ENCODE measurements at regions not wholly inside any gene's neighbourhood (a gene's known extent, or its start where the extent isn't known, plus 50 kb on each side); places are given as distances from the start of the nearest gene placed in this dataset.

DNA sequence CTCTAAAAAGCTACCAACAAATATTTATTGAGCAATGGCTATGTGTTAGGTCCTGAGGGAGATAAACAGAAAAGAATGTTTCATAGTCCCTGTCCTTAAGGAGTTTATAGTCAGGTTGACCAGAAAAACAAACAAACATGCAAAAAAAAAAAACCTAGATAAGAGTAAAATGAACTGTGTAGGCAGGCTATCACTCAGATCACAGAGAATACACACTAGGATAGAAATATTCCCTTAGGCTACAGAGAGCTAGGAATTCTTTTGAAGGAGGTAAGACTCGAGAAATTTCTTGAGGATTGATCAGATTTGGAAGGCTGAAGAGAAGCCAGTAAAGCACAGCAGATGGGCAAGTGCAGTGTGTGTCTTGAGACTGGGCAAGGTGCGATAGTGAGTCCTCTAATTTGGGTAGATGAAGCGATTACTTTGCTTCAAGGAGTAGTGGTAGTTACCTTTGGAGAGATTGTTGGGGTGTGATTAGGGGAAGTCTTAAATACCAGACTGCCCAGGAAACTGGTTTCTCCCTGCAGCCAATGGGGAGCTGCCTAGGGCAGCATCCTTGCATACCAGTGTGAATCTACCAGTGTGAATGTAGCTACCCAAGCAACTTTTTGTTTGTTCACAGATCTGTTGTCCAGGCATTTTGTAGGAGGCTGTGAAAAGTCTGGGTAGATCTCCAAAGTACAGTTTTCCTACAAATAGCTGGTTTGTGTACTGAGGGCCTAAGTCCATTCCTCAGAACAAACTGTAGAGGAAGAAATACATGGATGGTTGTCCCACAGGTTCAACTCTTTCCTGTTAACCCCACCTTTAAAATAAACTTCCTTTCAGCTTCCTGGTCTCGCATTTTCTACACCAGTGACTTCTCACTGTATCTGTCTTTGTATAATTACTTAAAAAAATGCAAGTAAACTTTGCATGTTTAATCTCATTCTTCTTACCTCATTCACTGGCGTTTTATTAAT lies 314.1 kb downstream of the KLF5 start:
- in situ Hi-C loops (cut with MboI; ENCODE audit: low sequenced_read_pairs) = no loop called here

- in situ Hi-C loops (cut with MboI; ENCODE audit: low sequenced_read_pairs) = no loop called here
These were observed 311.3 kb downstream of the KLF5 start for GRCh38 chr13:73370066-73370465.

DNA sequence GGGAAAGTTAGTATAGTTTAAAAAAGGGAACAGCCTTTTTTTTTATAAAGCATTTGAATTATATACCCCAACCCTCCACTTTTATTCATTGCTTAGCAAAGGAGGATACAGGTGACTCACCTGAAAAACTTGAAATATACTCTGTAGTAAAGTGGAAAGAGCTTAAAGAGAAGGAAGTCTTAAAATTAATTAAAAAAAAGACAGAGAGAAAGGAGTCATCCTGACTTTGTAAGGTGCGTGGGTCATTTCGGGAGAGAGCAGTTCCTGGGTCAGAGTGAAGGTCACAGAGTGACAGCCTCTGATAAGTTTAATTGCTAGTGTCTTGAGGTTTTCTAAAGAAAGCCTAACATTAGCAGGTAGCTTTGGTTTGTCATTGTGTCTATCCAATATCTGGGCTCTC lies 310.3 kb downstream of the KLF5 start:
- in situ Hi-C loops (cut with MboI; ENCODE audit: low sequenced_read_pairs) = no loop called here

DNA sequence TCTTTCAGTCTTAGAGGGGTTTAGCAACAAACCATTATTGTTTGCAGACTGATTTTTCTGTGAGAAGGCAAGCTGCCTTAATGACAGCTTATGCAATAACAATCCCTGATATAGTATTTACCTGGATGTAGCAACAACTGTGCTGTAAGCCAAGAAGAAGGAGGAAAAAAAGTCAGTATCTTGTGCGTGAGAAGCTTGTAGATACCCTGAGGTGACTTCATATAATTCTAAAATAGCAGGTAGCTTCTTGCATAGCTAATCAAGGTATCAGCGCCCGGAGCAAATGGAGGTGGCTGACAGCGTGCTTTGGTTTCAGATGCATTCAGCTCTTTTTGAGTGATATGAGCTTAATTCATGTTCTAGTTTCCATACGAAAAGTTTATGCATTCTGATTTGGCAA lies 309.8 kb downstream of the KLF5 start:
- in situ Hi-C loops (cut with MboI; ENCODE audit: low sequenced_read_pairs) = no loop called here

DNA sequence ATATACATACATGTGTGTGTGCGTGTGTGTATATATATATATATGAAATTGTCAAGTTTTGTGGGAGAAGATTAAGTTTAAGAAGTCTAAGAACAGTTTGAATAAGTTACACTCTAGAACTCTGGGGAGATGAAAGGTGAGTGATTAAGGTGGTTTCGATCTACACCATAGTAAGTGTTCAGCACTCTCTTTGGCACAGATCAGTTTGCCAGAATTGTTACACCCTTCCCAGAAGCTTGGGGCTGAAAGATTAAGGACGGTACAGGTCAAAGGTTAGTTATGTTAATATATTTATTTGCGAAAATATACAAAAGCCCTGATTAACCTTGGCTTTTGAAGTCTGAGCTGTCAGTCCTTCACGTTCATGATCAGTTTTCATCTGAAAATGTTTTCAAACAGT lies 309.1 kb downstream of the KLF5 start:
- in situ Hi-C loops (cut with MboI; ENCODE audit: low sequenced_read_pairs) = no loop called here

DNA sequence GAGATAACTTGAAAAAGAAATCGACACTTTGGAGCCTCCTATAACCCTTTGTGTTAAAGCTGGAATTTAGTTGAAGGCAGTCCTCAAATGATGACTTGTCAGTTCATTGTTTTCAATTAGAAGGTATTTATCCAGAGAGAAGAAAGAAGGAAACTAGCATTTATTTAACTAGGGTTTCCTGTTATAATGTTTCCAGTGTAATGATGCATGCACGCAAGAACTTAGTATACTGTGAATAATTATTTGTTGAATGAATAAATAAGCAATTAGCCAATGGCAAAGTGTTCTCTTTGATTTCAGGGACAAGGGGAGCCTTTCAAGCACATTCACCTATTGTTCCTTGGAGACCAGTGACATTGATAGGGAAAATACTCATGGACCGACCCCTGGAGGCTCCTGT lies 307.4 kb downstream of the KLF5 start:
- in situ Hi-C loops (cut with MboI; ENCODE audit: low sequenced_read_pairs) = no loop called here

- in situ Hi-C loops (cut with MboI; ENCODE audit: low sequenced_read_pairs) = no loop called here
These were observed 306.9 kb downstream of the KLF5 start for GRCh38 chr13:73365681-73366080.

DNA sequence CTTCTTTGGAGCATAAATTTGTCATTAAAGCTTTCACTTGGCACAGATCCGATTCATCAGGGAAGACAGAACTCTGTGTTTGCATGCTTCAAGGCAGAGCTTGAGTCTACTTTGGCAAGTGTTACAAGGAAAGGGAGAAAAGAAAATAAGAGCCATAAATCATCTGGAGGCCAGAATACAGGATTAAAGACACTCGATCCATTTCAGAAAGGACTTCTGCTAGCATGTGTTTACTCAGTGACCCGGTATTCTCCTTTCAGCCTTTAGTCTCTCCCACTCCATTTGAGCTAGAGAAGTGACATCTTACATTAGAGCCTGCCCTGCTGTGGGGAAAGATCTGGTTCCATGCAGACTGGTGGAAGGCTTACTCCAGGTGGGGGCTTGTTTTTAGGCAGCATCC lies 306.4 kb downstream of the KLF5 start:
- in situ Hi-C loops (cut with MboI; ENCODE audit: low sequenced_read_pairs) = no loop called here

DNA sequence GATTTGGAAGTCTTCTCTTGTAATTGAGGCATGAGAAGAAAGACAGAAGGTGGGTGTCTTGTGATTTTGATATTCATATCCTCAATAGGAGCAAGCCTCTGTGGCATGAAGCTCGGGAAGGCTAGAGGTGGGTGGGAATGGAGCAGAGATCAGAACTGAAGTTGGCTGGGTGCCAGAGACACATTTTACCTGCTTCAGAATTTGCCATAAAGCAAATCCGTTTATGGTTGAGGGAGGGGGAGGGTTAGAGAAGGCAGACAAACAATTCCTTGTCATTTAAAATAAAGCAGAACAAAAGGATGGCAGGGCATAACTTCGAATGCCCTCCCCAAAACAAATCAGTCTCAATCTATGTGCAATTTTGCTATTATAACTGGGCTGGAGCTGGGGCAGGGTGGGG lies 305.9 kb downstream of the KLF5 start:
- in situ Hi-C loops (cut with MboI; ENCODE audit: low sequenced_read_pairs) = no loop called here

GRCh38 chr13:73358606-73359095 lies 299.8 kb downstream of the KLF5 start:
- in situ Hi-C loops (cut with MboI; ENCODE audit: low sequenced_read_pairs) = no loop called here

GRCh38 chr13:73355134-73355533 lies 296.3 kb downstream of the KLF5 start:
- in situ Hi-C loops (cut with MboI; ENCODE audit: low sequenced_read_pairs) = no loop called here

GRCh38 chr13:73351730-73352129 lies 292.9 kb downstream of the KLF5 start:
- in situ Hi-C loops (cut with MboI; ENCODE audit: low sequenced_read_pairs) = no loop called here

DNA sequence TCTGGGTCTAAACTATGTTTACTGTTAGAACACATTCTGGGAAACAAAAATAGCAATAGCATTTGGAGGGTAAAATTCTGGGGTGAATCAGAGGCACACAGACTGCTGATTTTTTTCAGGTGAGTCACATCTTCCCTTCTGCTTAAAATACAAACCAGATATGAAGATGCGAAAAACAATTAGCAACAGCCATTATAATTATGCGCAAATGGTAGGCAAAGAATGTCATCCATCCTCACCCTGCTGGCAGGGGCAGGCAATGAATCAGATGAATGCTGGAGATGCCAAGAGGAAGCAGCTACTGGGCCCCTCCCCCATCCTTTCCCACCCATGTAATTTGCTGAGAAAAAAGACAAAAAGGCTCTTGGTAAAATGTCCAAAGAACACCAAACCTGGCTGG lies 282.9 kb downstream of the KLF5 start:
- in situ Hi-C loops (cut with MboI; ENCODE audit: low sequenced_read_pairs) = no loop called here

DNA sequence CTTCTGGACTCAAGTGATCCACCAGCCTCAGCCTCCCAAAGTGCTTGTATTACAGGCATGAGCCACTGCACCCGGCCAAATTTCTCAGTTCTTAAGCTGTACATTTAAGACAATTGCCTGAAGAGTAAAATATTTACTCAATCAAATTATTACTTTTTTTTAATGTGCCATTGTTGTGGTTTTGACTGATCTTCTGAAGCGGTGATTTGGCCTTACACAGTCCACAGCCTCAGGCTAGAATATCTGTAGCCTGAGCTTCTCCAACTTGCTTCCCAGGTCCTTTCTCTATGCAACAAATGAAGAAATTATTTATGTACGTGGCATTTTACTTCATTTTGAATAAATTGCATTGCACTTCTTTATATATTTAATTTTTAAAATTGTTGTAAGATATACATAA lies 281.3 kb downstream of the KLF5 start:
- in situ Hi-C loops (cut with MboI; ENCODE audit: low sequenced_read_pairs) = no loop called here

- in situ Hi-C loops (cut with MboI; ENCODE audit: low sequenced_read_pairs) = no loop called here
These were observed 280.3 kb downstream of the KLF5 start for GRCh38 chr13:73339086-73339485.

DNA sequence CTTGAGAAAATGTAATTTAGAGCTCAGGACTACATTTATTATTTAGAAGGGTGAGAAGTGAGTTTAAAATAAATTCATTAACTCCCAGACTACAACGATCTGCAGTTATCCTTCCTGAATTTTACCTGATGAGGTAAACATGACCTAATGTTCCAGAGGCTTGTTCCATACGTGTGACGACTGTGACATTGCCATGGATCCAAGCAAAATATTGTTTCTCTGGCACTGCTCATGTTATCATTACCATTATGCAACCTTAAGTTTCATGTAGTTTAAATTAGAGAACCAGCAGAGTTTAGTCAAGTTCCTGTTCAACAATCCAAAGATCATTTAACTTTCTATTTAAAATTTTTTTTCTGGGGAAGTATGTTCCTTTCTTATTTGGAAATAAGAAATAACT lies 279.6 kb downstream of the KLF5 start:
- in situ Hi-C loops (cut with MboI; ENCODE audit: low sequenced_read_pairs) = no loop called here

GRCh38 chr13:73337532-73337931 lies 278.7 kb downstream of the KLF5 start:
- in situ Hi-C loops (cut with MboI; ENCODE audit: low sequenced_read_pairs) = no loop called here

DNA sequence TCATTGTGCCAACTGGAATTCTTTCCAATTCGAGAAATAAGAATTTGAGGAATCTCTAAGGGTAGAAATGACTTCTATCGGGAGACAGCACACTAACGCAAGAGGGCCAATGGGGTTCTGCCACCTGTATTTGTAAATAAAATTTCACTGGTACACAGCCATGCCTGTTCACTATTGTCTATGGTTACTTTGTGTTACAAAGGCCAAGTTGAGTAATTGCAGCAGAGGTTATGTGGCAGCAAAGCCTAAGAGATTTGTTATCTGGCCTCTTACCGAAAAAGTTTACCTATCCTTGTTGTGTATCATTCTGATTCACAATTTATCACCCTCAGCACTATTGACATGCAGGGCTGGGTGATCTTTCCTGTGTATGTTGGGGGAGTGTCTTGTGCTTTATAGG lies 278.0 kb downstream of the KLF5 start:
- in situ Hi-C loops (cut with MboI; ENCODE audit: low sequenced_read_pairs) = no loop called here

DNA sequence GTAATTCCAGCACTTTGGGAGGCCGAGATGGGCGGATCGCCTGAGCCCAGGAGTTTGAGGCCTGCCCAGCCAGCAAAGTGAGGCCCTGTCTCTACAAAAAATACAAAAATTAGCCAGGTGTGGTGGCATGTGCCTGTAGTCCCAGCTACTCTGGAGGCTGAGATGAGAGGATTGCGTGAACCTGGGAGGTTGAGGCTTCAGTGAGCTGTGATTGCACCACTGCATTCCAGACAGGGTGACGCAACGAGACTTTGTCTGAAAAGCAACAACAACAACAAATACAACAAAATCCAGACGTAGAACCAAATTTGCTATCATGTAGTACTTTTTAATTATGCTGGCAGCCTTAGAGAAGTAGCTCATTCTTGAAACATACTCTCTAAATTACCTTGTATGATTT lies 277.1 kb downstream of the KLF5 start:
- in situ Hi-C loops (cut with MboI; ENCODE audit: low sequenced_read_pairs) = no loop called here

GRCh38 chr13:73335210-73335609 lies 276.4 kb downstream of the KLF5 start:
- in situ Hi-C loops (cut with MboI; ENCODE audit: low sequenced_read_pairs) = no loop called here

- in situ Hi-C loops (cut with MboI; ENCODE audit: low sequenced_read_pairs) = no loop called here
These were observed 275.6 kb downstream of the KLF5 start for GRCh38 chr13:73334445-73334844.

- in situ Hi-C loops (cut with MboI; ENCODE audit: low sequenced_read_pairs) = no loop called here
These were observed 272.8 kb downstream of the KLF5 start for GRCh38 chr13:73331556-73331955.

GRCh38 chr13:73329355-73329754 lies 270.6 kb downstream of the KLF5 start:
- in situ Hi-C loops (cut with MboI; ENCODE audit: low sequenced_read_pairs) = no loop called here
